WTC11 (cell line): ENCODE measurements at regions not wholly inside any gene's neighbourhood (a gene's known extent, or its start where the extent isn't known, plus 50 kb on each side); places are given as distances from the start of the nearest gene placed in this dataset.
A peak's percentile ranks its signal among the peaks of the same experiment; 100 is the strongest.

Source experiments
- ATAC-seq: fragments of 200-7000 bp; cut with Tn5 transposase; 2 replicates; pipeline ENCODE4 v1.10.0; 2021; ENCODE audit warnings: mild to moderate bottlenecking, moderate library complexity
- CTCF ChIA-PET: fragments of 300-600 bp; sonication (Branson Sonifier 250); formaldehyde crosslinking; loops from one replicate; lab custom pipeline; 2021; ENCODE audit warnings: antibody characterized with exemption; lab: Charles Lee
- POLR2A ChIA-PET: fragments of 350-600 bp; sonication (Branson Sonifier 250); formaldehyde crosslinking; loops from one replicate; lab custom pipeline; 2021; ENCODE audit warnings: antibody characterized with exemption; lab: Charles Lee
- DNase-seq: peaks from one replicate; pipeline ENCODE4 v3.0.0; 2021; ENCODE audit warnings: low spot score
- H3K27ac Mint-ChIP-seq: 2 replicates; pipeline ENCODE4 v1.8.0; 2021; ENCODE audit warnings: mixed read lengths
- H3K27me3 Mint-ChIP-seq: 2 replicates; pipeline ENCODE4 v1.8.0; 2021; ENCODE audit warnings: low read depth, mild to moderate bottlenecking, moderate library complexity, mixed read lengths
- H3K36me3 Mint-ChIP-seq: 2 replicates; pipeline ENCODE4 v1.8.0; 2021; ENCODE audit warnings: mixed read lengths
- H3K4me1 Mint-ChIP-seq: 2 replicates; pipeline ENCODE4 v1.8.0; 2022; ENCODE audit warnings: mixed read lengths
- H3K4me3 Mint-ChIP-seq: 2 replicates; pipeline ENCODE4 v1.8.0; 2021; ENCODE audit warnings: mild to moderate bottlenecking, moderate library complexity, mixed read lengths
- H3K9me3 Mint-ChIP-seq: 2 replicates; pipeline ENCODE4 v1.8.0; 2021; ENCODE audit warnings: mixed read lengths
- ATF1 ChIP-seq: sonication (generic); formaldehyde crosslinking; IDR thresholded peaks from 2 replicates; pipeline ENCODE4 v1.8.1; 2023; ENCODE audit warnings: mild to moderate bottlenecking, moderate library complexity, missing genetic modification reagents
- ETV6 ChIP-seq: sonication (generic); formaldehyde crosslinking; IDR thresholded peaks from 2 replicates; pipeline ENCODE4 v1.8.1; 2022; ENCODE audit warnings: mild to moderate bottlenecking, missing genetic modification reagents
- FOXK1 ChIP-seq: sonication (generic); formaldehyde crosslinking; IDR thresholded peaks from 2 replicates; pipeline ENCODE4 v1.8.0; 2022; ENCODE audit warnings: mild to moderate bottlenecking, moderate library complexity, missing genetic modification reagents
- HMGA2 ChIP-seq: fragments of 250-450 bp; sonication (Bioruptor Pico); IDR thresholded peaks from 2 replicates; pipeline ENCODE4 v1.4.0; 2021; ENCODE audit warnings: mild to moderate bottlenecking, moderate library complexity
- IRF2 ChIP-seq: sonication (generic); formaldehyde crosslinking; IDR thresholded peaks from 2 replicates; pipeline ENCODE4 v1.8.0; 2022; ENCODE audit warnings: low read depth, missing genetic modification reagents, borderline replicate concordance
- MXD4 ChIP-seq: fragments of 250-450 bp; sonication (Bioruptor Pico); IDR thresholded peaks from 2 replicates; pipeline ENCODE4 v1.8.0; 2021; ENCODE audit warnings: mild to moderate bottlenecking, moderate library complexity, borderline replicate concordance
- NFATC4 ChIP-seq: fragments of 250-450 bp; sonication (Bioruptor Pico); IDR thresholded peaks from 2 replicates; pipeline ENCODE4 v1.9.0; 2021; ENCODE audit warnings: mild to moderate bottlenecking
- NR2C2 ChIP-seq: sonication (generic); formaldehyde crosslinking; IDR thresholded peaks from 2 replicates; pipeline ENCODE4 v1.8.0; 2022; ENCODE audit warnings: mild to moderate bottlenecking, missing genetic modification reagents
- NR3C1 ChIP-seq: sonication (generic); formaldehyde crosslinking; conservative IDR thresholded peaks from 2 replicates; pipeline ENCODE4 v1.8.1; 2023; ENCODE audit warnings: low read depth, mild to moderate bottlenecking, missing genetic modification reagents
- SOX15 ChIP-seq: fragments of 250-450 bp; sonication (Bioruptor Pico); IDR thresholded peaks from 2 replicates; pipeline ENCODE4 v1.9.0; 2021; ENCODE audit warnings: mild to moderate bottlenecking
- TEAD1 ChIP-seq: sonication (generic); formaldehyde crosslinking; IDR thresholded peaks from 2 replicates; pipeline ENCODE4 v1.8.0; 2022; ENCODE audit warnings: mild to moderate bottlenecking, missing genetic modification reagents
- ZNF121 ChIP-seq: sonication (generic); formaldehyde crosslinking; IDR thresholded peaks from 2 replicates; pipeline ENCODE4 v1.8.0; 2023; ENCODE audit warnings: missing genetic modification reagents
- ZNF138 ChIP-seq: sonication (generic); formaldehyde crosslinking; conservative IDR thresholded peaks from 2 replicates; pipeline ENCODE4 v1.8.1; 2022; ENCODE audit warnings: mild to moderate bottlenecking, moderate library complexity, missing genetic modification reagents
- ZNF263 ChIP-seq: sonication (generic); formaldehyde crosslinking; IDR thresholded peaks from 2 replicates; pipeline ENCODE4 v1.8.1; 2022; ENCODE audit warnings: low read depth, mild to moderate bottlenecking, moderate library complexity, missing genetic modification reagents
- ZNF423 ChIP-seq: fragments of 250-450 bp; sonication (Bioruptor Pico); IDR thresholded peaks from 2 replicates; pipeline ENCODE4 v2.1.2; 2022; ENCODE audit warnings: mild to moderate bottlenecking, moderate library complexity
- TF ChIP-seq, protein P1 (sequence below): fragments of 250-450 bp; sonication (Bioruptor Pico); IDR thresholded peaks from 2 replicates; pipeline ENCODE4 v1.8.0; 2021; ENCODE audit warnings: mild to moderate bottlenecking
- TF ChIP-seq, protein P2 (sequence below): fragments of 250-450 bp; sonication (Bioruptor Pico); conservative IDR thresholded peaks from 2 replicates; pipeline ENCODE4 v1.9.0; 2021; ENCODE audit warnings: mild to moderate bottlenecking
- TF ChIP-seq, protein P3 (sequence below): fragments of 250-450 bp; sonication (Bioruptor Pico); IDR thresholded peaks from 2 replicates; pipeline ENCODE4 v1.9.0; 2021; ENCODE audit warnings: moderate library complexity, mild to moderate bottlenecking, inconsistent platforms, borderline replicate concordance
- TF ChIP-seq, protein P4 (sequence below): sonication (generic); formaldehyde crosslinking; IDR thresholded peaks from 2 replicates; pipeline ENCODE4 v1.8.0; 2022; ENCODE audit warnings: missing genetic modification reagents
- TF ChIP-seq, protein P5 (sequence below): sonication (generic); formaldehyde crosslinking; IDR thresholded peaks from 2 replicates; pipeline ENCODE4 v1.8.0; 2022; ENCODE audit warnings: mild to moderate bottlenecking, missing genetic modification reagents
- TF ChIP-seq, protein P6 (sequence below): sonication (generic); formaldehyde crosslinking; IDR thresholded peaks from 2 replicates; pipeline ENCODE4 v1.8.0; 2023; ENCODE audit warnings: missing genetic modification reagents

DNA sequence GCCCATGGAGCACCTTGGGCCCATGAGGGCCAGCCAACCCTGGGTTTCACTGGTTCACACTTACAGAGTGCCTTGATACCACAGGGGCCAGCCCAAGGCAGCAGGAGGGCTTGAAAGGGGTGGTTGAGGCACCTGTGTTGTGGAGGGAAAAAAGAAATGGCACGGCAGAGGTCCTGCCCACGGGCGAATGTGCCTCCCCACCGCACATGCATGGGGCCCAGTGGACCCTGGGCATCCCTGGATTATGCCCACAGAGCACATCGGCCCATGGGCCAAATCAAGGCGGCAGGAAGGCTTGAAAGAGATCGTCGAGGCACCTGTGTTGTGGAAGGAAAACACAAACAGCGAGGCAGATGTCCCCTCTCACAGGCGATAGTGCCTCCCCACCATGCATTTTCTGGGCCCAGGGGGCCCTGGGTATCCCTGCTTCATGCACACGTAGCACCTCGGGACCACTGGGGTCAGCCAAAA, 378.1 kb downstream of the ALG10 start:
- TF ChIP-seq, protein P1, sequence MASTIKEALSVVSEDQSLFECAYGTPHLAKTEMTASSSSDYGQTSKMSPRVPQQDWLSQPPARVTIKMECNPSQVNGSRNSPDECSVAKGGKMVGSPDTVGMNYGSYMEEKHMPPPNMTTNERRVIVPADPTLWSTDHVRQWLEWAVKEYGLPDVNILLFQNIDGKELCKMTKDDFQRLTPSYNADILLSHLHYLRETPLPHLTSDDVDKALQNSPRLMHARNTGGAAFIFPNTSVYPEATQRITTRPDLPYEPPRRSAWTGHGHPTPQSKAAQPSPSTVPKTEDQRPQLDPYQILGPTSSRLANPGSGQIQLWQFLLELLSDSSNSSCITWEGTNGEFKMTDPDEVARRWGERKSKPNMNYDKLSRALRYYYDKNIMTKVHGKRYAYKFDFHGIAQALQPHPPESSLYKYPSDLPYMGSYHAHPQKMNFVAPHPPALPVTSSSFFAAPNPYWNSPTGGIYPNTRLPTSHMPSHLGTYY (CRISPR knock-in tag), result no peak
- TF ChIP-seq ZNF121 (CRISPR knock-in tag) (no peak), FOXK1 (no peak)
- POLR2A ChIA-PET, result no interaction called here
- H3K27ac Mint-ChIP-seq, result no peak overlapping the region
- CTCF ChIA-PET, result no interaction called here
- ATAC-seq (no peak), DNase-seq (no peak)
- peaks cover 44% of the 10 kb centered on the region for H3K9me3 Mint-ChIP-seq
- no peak overlapping the region for H3K4me3 Mint-ChIP-seq
- H3K4me1 Mint-ChIP-seq, result no peaks in the 10 kb centered on the region
- peaks cover 65% of the 10 kb centered on the region for H3K36me3 Mint-ChIP-seq
- H3K27me3 Mint-ChIP-seq, result peaks cover 8% of the 10 kb centered on the region

DNA sequence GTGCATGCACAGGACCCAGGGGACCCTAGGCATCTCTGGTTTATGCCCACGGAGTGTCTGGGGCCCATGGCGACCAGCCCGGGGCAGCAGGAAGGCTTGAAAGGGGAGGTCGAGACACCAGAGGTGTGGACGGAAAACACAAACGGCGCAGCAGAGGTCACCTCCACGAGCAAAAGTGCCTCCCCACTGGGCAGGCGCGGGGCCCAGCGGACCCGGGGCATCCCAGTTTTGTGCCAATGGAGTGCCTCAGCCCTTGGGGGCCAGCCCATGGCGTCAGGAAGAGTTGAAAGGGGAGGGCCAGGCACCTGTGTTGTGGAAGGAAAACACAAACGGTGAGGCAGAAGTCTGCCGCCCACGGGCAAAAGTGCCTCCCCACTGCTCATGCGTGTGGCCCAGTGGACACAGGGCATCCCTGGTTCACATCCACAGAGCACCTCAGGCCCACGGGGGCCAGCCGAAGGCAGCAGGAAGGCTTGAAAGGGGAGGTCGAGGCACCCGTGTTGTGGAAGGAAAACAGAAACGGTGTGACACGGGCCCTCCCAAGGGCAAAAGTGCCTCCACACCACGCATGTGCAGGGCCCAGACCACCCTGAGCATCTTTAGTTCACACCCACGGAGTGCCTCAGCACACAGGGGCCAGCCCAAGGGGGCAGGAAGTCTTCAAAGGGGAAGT, 378.8 kb downstream of the ALG10 start:
- H3K27me3 Mint-ChIP-seq, result peaks cover 8% of the 10 kb centered on the region
- DNase-seq (peak; percentile 3), ATAC-seq (no peak)
- peaks cover 66% of the 10 kb centered on the region for H3K36me3 Mint-ChIP-seq
- TF ChIP-seq TEAD1 (CRISPR knock-in tag) (no peak), ZNF423 (CRISPR knock-in tag) (no peak), NR2C2 (no peak), ATF1 (CRISPR knock-in tag) (no peak), ZNF138 (CRISPR knock-in tag) (no peak), MXD4 (CRISPR knock-in tag) (no peak), SOX15 (CRISPR knock-in tag) (no peak), NFATC4 (no peak), HMGA2 (CRISPR knock-in tag) (no peak)
- TF ChIP-seq, protein P2, sequence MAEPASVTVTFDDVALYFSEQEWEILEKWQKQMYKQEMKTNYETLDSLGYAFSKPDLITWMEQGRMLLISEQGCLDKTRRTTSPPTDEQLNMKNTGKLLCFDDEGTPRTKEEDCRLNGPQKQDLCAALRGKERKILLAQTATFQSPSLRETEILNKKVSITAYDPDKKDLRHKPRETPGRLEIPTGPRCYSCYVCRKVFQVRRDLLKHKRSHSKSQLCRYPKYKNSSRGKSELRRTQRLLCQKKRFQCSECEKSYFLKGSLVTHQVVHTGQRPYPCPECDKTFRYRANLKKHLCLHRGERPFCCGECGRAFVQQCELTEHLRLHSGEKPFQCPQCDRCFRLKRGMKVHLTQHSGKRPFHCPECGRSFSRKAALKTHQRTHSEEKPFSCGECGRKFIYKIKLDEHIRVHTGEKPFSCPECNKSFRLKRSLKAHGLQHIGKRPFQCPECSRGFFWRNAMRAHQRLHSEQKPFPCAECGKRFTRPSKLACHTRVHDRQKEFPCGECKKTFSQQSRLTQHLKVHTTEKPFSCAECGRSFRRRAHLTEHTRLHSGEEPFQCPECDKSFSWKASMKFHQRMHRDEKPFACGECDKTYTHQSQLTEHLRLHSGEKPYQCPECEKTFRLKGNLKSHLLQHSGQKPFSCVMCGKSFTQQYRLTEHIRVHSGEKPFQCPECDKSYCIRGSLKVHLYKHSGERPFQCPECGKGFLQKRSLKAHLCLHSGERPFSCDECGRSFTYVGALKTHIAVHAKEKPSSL (CRISPR knock-in tag), result no peak
- TF ChIP-seq, all 79 proteins: peak for 0
- no peak overlapping the region for H3K27ac Mint-ChIP-seq
- no peaks in the 10 kb centered on the region for H3K4me1 Mint-ChIP-seq
- CTCF ChIA-PET, result no interaction called here
- POLR2A ChIA-PET, result no interaction called here
- H3K9me3 Mint-ChIP-seq, result peaks cover 44% of the 10 kb centered on the region
- no peak overlapping the region for H3K4me3 Mint-ChIP-seq

DNA sequence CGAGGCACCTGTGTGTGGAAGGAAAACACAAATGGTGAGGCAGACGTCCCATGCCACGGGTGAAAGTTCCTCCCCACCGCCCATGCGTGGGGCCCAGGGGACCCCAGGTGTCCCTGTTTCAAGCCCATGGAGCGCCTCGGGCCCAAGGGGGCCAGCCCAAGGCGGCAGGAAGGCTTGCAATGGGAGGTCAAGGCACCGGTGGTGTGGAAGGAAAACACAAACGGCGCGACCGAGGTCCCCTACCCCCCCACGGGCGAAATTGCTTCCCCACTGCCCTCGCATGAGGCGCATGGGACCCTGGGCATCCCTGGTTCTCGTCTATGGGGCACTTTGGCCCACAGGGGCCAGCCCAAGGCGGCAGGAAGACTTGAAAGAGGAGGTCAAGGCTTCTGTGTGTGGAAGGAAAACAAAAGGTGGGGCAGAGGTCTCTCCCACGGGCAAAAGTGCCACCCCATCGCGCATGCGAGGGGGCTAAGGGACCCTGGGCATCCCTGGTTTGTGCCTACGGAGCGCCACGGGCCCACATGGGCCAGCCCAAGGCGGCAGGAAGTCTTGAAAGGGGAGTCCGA, 379.4 kb downstream of the ALG10 start:
- peaks cover 8% of the 10 kb centered on the region for H3K27me3 Mint-ChIP-seq
- no peak overlapping the region for H3K27ac Mint-ChIP-seq
- no peaks in the 10 kb centered on the region for H3K4me1 Mint-ChIP-seq
- no peak overlapping the region for H3K4me3 Mint-ChIP-seq
- POLR2A ChIA-PET, result no interaction called here
- H3K36me3 Mint-ChIP-seq, result peaks cover 67% of the 10 kb centered on the region
- ATAC-seq (no peak), DNase-seq (peak; percentile 1)
- CTCF ChIA-PET, result no interaction called here
- peaks cover 45% of the 10 kb centered on the region for H3K9me3 Mint-ChIP-seq
- no peak for TF ChIP-seq ETV6 (CRISPR knock-in tag)
- TF ChIP-seq MXD4 (CRISPR knock-in tag), result no peak
- TF ChIP-seq IRF2 (CRISPR knock-in tag), result no peak
- TF ChIP-seq, protein P3, sequence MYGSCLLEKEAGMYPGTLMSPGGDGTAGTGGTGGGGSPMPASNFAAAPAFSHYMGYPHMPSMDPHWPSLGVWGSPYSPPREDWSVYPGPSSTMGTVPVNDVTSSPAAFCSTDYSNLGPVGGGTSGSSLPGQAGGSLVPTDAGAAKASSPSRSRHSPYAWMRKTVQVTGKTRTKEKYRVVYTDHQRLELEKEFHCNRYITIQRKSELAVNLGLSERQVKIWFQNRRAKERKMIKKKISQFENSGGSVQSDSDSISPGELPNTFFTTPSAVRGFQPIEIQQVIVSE (CRISPR knock-in tag), result no peak
- TF ChIP-seq ZNF263 (CRISPR knock-in tag), result no peak
- TF ChIP-seq, protein P4, sequence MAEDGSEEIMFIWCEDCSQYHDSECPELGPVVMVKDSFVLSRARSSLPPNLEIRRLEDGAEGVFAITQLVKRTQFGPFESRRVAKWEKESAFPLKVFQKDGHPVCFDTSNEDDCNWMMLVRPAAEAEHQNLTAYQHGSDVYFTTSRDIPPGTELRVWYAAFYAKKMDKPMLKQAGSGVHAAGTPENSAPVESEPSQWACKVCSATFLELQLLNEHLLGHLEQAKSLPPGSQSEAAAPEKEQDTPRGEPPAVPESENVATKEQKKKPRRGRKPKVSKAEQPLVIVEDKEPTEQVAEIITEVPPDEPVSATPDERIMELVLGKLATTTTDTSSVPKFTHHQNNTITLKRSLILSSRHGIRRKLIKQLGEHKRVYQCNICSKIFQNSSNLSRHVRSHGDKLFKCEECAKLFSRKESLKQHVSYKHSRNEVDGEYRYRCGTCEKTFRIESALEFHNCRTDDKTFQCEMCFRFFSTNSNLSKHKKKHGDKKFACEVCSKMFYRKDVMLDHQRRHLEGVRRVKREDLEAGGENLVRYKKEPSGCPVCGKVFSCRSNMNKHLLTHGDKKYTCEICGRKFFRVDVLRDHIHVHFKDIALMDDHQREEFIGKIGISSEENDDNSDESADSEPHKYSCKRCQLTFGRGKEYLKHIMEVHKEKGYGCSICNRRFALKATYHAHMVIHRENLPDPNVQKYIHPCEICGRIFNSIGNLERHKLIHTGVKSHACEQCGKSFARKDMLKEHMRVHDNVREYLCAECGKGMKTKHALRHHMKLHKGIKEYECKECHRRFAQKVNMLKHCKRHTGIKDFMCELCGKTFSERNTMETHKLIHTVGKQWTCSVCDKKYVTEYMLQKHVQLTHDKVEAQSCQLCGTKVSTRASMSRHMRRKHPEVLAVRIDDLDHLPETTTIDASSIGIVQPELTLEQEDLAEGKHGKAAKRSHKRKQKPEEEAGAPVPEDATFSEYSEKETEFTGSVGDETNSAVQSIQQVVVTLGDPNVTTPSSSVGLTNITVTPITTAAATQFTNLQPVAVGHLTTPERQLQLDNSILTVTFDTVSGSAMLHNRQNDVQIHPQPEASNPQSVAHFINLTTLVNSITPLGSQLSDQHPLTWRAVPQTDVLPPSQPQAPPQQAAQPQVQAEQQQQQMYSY (CRISPR knock-in tag), result no peak
- TF ChIP-seq, protein P5, sequence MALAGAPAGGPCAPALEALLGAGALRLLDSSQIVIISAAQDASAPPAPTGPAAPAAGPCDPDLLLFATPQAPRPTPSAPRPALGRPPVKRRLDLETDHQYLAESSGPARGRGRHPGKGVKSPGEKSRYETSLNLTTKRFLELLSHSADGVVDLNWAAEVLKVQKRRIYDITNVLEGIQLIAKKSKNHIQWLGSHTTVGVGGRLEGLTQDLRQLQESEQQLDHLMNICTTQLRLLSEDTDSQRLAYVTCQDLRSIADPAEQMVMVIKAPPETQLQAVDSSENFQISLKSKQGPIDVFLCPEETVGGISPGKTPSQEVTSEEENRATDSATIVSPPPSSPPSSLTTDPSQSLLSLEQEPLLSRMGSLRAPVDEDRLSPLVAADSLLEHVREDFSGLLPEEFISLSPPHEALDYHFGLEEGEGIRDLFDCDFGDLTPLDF (CRISPR knock-in tag), result no peak
- TF ChIP-seq, protein P6, sequence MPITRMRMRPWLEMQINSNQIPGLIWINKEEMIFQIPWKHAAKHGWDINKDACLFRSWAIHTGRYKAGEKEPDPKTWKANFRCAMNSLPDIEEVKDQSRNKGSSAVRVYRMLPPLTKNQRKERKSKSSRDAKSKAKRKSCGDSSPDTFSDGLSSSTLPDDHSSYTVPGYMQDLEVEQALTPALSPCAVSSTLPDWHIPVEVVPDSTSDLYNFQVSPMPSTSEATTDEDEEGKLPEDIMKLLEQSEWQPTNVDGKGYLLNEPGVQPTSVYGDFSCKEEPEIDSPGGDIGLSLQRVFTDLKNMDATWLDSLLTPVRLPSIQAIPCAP, result no peak
- no peak for TF ChIP-seq NR3C1 (CRISPR knock-in tag)
